HG03521 (cell line): ENCODE measurements at regions not wholly inside any gene's neighbourhood (a gene's known extent, or its start where the extent isn't known, plus 50 kb on each side); places are given as distances from the start of the nearest gene placed in this dataset.

Source experiments
- ATAC-seq: cut with Tn5 transposase; IDR thresholded peaks from one replicate; pipeline ENCODE4 v1.9.1; 2021; ENCODE audit warnings: mild to moderate bottlenecking, moderate library complexity; ENCODE audit not compliant: unreplicated experiment

- ATAC-seq = no peak
Observed at GRCh38 chrX:150282953-150283352, 80.2 kb upstream of the MAMLD1 start.

- ATAC-seq = no peak
Observed at GRCh38 chrX:150291014-150291413, 72.1 kb upstream of the MAMLD1 start.

GRCh38 chrX:150293311-150294013 is 69.7 kb upstream of the MAMLD1 start:
- ATAC-seq = no peak

GRCh38 chrX:150298841-150299551 is 64.1 kb upstream of the MAMLD1 start:
- ATAC-seq = no peak

GRCh38 chrX:150299579-150299978 is 63.5 kb upstream of the MAMLD1 start:
- no peak for ATAC-seq

GRCh38 chrX:150303386-150304097 is 59.6 kb upstream of the MAMLD1 start:
- ATAC-seq = no peak

- ATAC-seq = no peak
Observed at GRCh38 chrX:150306002-150306401, 57.1 kb upstream of the MAMLD1 start.

GRCh38 chrX:150308041-150308440 is 55.1 kb upstream of the MAMLD1 start:
- no peak for ATAC-seq

- no peak for ATAC-seq
Observed at GRCh38 chrX:150308532-150309157, 54.5 kb upstream of the MAMLD1 start.

GRCh38 chrX:150310417-150310816 is 52.7 kb upstream of the MAMLD1 start:
- ATAC-seq = no peak

GRCh38 chrX:150310881-150311280 is 52.2 kb upstream of the MAMLD1 start:
- no peak for ATAC-seq

- ATAC-seq = no peak
Observed at GRCh38 chrX:150312931-150313330, 50.2 kb upstream of the MAMLD1 start.
